ENCODE measurements at regions not wholly inside any gene's neighbourhood (a gene's known extent, or its start where the extent isn't known, plus 50 kb on each side); places are given as distances from the start of the nearest gene placed in this dataset.

- no peak for TF ChIP-seq MAX (IDR thresholded peaks at IDR 0.05)
- TF ChIP-seq RAD21 (IDR thresholded peaks at IDR 0.05): no peak
Observed at GRCh38 chr13:63129995-63130394, 1714.3 kb upstream of the PCDH20 start (continued).

GRCh38 chr13:63128716-63129115 lies 1713.1 kb upstream of the PCDH20 start:
- H3K27ac ChIP-seq (ENCODE audit: low read depth in 1 of 2, low read length in 2 of 2): no peak overlapping the region
- WGBS: 82% methylated on average over 2 of the region's 2 CpGs
- no peak for TF ChIP-seq EGR1 (IDR thresholded peaks at IDR 0.05; ENCODE audit: low read depth in 2 of 2)
- TF ChIP-seq JUND (IDR thresholded peaks at IDR 0.05): no peak
- no peak for TF ChIP-seq TAF1 (conservative IDR thresholded peaks at IDR 0.05)
- no peak for TF ChIP-seq ATF3 (IDR thresholded peaks at IDR 0.05)
- no peak for TF ChIP-seq REST (IDR thresholded peaks at IDR 0.05)
- H3K9ac ChIP-seq (ENCODE audit: low read depth in 1 of 2, low read length in 2 of 2): no peak overlapping the region
- H3K4me1 ChIP-seq (ENCODE audit: control insufficient read depth in 4 of 4, insufficient read depth in 4 of 4, low read length in 3 of 4): no peaks in the 10 kb centered on the region
- no peak overlapping the region for H3K4me3 ChIP-seq (ENCODE audit: low read depth in 1 of 3, low read length in 3 of 3)
- no peaks in the 10 kb centered on the region for H3K27me3 ChIP-seq (ENCODE audit: control insufficient read depth in 4 of 4, insufficient read depth in 4 of 4, low read length in 3 of 4)
- no peaks in the 10 kb centered on the region for H3K36me3 ChIP-seq (ENCODE audit: control insufficient read depth in 4 of 4, insufficient read depth in 3 of 4, low read depth in 1 of 4, low read length in 3 of 4)
- no peaks in the 10 kb centered on the region for H3K9me3 ChIP-seq (ENCODE audit: control insufficient read depth in 4 of 4, low read length in 3 of 4)
- no peak for DNase-seq (ENCODE audit: low spot score)

- 11% methylated on average over 1 of the region's 1 CpG for WGBS
- Histone ChIP-seq H3K9me3 (ENCODE audit: control insufficient read depth in 4 of 4, low read length in 3 of 4) (no peaks in the 10 kb centered on the region), H3K4me1 (ENCODE audit: control insufficient read depth in 4 of 4, insufficient read depth in 4 of 4, low read length in 3 of 4) (no peaks in the 10 kb centered on the region), H3K27ac (ENCODE audit: low read depth in 1 of 2, low read length in 2 of 2) (no peak overlapping the region), H3K9ac (ENCODE audit: low read depth in 1 of 2, low read length in 2 of 2) (no peak overlapping the region), H3K36me3 (ENCODE audit: control insufficient read depth in 4 of 4, insufficient read depth in 3 of 4, low read depth in 1 of 4, low read length in 3 of 4) (no peaks in the 10 kb centered on the region), H3K4me3 (ENCODE audit: low read depth in 1 of 3, low read length in 3 of 3) (no peak overlapping the region), H3K27me3 (ENCODE audit: control insufficient read depth in 4 of 4, insufficient read depth in 4 of 4, low read length in 3 of 4) (no peaks in the 10 kb centered on the region)
- TF ChIP-seq ZBTB33 (IDR thresholded peaks at IDR 0.05) (no peak), RAD21 (IDR thresholded peaks at IDR 0.05) (peak; percentile 11 to 30)
- no peak for DNase-seq (ENCODE audit: low spot score)
Observed at GRCh38 chr13:63124863-63125262, 1709.2 kb upstream of the PCDH20 start.

- TF ChIP-seq RAD21 (IDR thresholded peaks at IDR 0.05): no peak
- TF ChIP-seq ATF3 (IDR thresholded peaks at IDR 0.05): no peak
- no peak for TF ChIP-seq EGR1 (IDR thresholded peaks at IDR 0.05; ENCODE audit: low read depth in 2 of 2)
- TF ChIP-seq HNF4G (IDR thresholded peaks at IDR 0.05): no peak
- no peak for TF ChIP-seq FOXA1 (IDR thresholded peaks at IDR 0.05)
- no peaks in the 10 kb centered on the region for H3K9me3 ChIP-seq (ENCODE audit: control insufficient read depth in 4 of 4, low read length in 3 of 4)
- no peaks in the 10 kb centered on the region for H3K27me3 ChIP-seq (ENCODE audit: control insufficient read depth in 4 of 4, insufficient read depth in 4 of 4, low read length in 3 of 4)
- 80% methylated on average over 2 of the region's 2 CpGs for WGBS
- H3K4me1 ChIP-seq (ENCODE audit: control insufficient read depth in 4 of 4, insufficient read depth in 4 of 4, low read length in 3 of 4): no peaks in the 10 kb centered on the region
- no peak overlapping the region for H3K9ac ChIP-seq (ENCODE audit: low read depth in 1 of 2, low read length in 2 of 2)
- no peak overlapping the region for H3K4me3 ChIP-seq (ENCODE audit: low read depth in 1 of 3, low read length in 3 of 3)
- no peak overlapping the region for H3K27ac ChIP-seq (ENCODE audit: low read depth in 1 of 2, low read length in 2 of 2)
- H3K36me3 ChIP-seq (ENCODE audit: control insufficient read depth in 4 of 4, insufficient read depth in 3 of 4, low read depth in 1 of 4, low read length in 3 of 4): no peaks in the 10 kb centered on the region
- DNase-seq (ENCODE audit: low spot score): no peak
Observed at GRCh38 chr13:63120883-63121282, 1705.2 kb upstream of the PCDH20 start.

Data from liver (tissue), 7 donors.